MM.1S (cell line): ENCODE measurements at regions not wholly inside any gene's neighbourhood (a gene's known extent, or its start where the extent isn't known, plus 50 kb on each side); places are given as distances from the start of the nearest gene placed in this dataset.

Experiments
- CTCF ChIP-seq: fragments of 300-600 bp; sonication (generic); IDR thresholded peaks from 2 replicates; pipeline ENCODE4 v1.5.1; 2016; ENCODE audit warnings: antibody characterized with exemption, low read length, mixed read lengths
- EZH2 ChIP-seq: fragments of 300-600 bp; sonication (generic); optimal IDR thresholded peaks from 2 replicates; pipeline ENCODE3; 2017; ENCODE audit warnings: low read depth, mild to moderate bottlenecking, antibody characterized with exemption, low read length, mixed read lengths

GRCh38 chr19:34084396-34085145 is 87.7 kb upstream of the LSM14A start:
- TF ChIP-seq CTCF = no peak
- no peak for TF ChIP-seq EZH2
